ENCODE measurements at regions not wholly inside any gene's neighbourhood (a gene's known extent, or its start where the extent isn't known, plus 50 kb on each side); places are given as distances from the start of the nearest gene placed in this dataset.

GRCh38 chr10:107230887-107231286 is 66.4 kb upstream of the SORCS1 start:
- H3K36me3 Mint-ChIP-seq (ENCODE audit: low read depth, unreplicated experiment) = no peaks in the 10 kb centered on the region
- DNase-seq (ENCODE audit: low spot score) = no peak
- H3K9me3 Mint-ChIP-seq (ENCODE audit: unreplicated experiment) = no peaks in the 10 kb centered on the region
- TF ChIP-seq, protein P1, sequence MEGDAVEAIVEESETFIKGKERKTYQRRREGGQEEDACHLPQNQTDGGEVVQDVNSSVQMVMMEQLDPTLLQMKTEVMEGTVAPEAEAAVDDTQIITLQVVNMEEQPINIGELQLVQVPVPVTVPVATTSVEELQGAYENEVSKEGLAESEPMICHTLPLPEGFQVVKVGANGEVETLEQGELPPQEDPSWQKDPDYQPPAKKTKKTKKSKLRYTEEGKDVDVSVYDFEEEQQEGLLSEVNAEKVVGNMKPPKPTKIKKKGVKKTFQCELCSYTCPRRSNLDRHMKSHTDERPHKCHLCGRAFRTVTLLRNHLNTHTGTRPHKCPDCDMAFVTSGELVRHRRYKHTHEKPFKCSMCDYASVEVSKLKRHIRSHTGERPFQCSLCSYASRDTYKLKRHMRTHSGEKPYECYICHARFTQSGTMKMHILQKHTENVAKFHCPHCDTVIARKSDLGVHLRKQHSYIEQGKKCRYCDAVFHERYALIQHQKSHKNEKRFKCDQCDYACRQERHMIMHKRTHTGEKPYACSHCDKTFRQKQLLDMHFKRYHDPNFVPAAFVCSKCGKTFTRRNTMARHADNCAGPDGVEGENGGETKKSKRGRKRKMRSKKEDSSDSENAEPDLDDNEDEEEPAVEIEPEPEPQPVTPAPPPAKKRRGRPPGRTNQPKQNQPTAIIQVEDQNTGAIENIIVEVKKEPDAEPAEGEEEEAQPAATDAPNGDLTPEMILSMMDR (IDR thresholded peaks at IDR 0.05; ENCODE audit: unreplicated experiment) = no peak
- H3K4me3 Mint-ChIP-seq (ENCODE audit: unreplicated experiment) = no peak overlapping the region
- no peaks in the 10 kb centered on the region for H3K27me3 Mint-ChIP-seq (ENCODE audit: unreplicated experiment)
- no peak overlapping the region for H3K27ac Mint-ChIP-seq (ENCODE audit: unreplicated experiment)
- H3K4me1 Mint-ChIP-seq (ENCODE audit: unreplicated experiment) = no peaks in the 10 kb centered on the region

DNA sequence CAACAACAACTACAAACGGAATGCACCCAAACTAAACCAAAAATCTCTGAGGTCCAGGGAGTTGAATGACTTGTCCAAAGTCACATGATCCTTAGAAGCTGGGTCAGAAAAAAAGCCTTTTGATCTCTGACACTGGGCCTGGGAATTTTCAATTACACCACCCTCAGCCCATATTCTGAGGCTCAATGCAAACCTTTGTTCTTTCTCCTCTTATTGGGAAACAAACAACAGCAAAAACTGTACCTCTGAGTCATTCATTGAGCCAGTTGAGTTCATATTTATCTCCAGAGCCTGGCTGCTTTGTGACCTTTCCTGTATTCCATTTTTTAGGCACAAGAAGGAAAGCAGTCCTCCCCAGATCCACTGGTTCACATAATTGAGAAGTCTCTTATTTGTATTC is 51.2 kb upstream of the SORCS1 start:
- no peak overlapping the region for H3K4me3 Mint-ChIP-seq (ENCODE audit: unreplicated experiment)
- H3K27me3 Mint-ChIP-seq (ENCODE audit: unreplicated experiment) = no peaks in the 10 kb centered on the region
- H3K4me1 Mint-ChIP-seq (ENCODE audit: unreplicated experiment) = no peaks in the 10 kb centered on the region
- no peak overlapping the region for H3K27ac Mint-ChIP-seq (ENCODE audit: unreplicated experiment)
- no peaks in the 10 kb centered on the region for H3K9me3 Mint-ChIP-seq (ENCODE audit: unreplicated experiment)
- no peaks in the 10 kb centered on the region for H3K36me3 Mint-ChIP-seq (ENCODE audit: low read depth, unreplicated experiment)
- TF ChIP-seq, protein P1 (IDR thresholded peaks at IDR 0.05; ENCODE audit: unreplicated experiment) = no peak
- DNase-seq (ENCODE audit: low spot score) = no peak

Data from endothelial cell (in vitro differentiated cells).